HG02588 (cell line): ENCODE measurements at regions not wholly inside any gene's neighbourhood (a gene's known extent, or its start where the extent isn't known, plus 50 kb on each side); places are given as distances from the start of the nearest gene placed in this dataset.

Experiments
- ATAC-seq: cut with Tn5 transposase; IDR thresholded peaks from one replicate; pipeline ENCODE4 v1.9.1; 2021; ENCODE audit warnings: mild to moderate bottlenecking, moderate library complexity; ENCODE audit not compliant: unreplicated experiment

GRCh38 chr10:131808370-131808930 is 92.4 kb upstream of the PPP2R2D start:
- ATAC-seq, result no peak

GRCh38 chr10:131810036-131810804 is 90.6 kb upstream of the PPP2R2D start:
- no peak for ATAC-seq

GRCh38 chr10:131810805-131811629 is 89.8 kb upstream of the PPP2R2D start:
- ATAC-seq, result no peak

GRCh38 chr10:131811630-131812403 is 89.0 kb upstream of the PPP2R2D start:
- no peak for ATAC-seq

- no peak for ATAC-seq
Observed at GRCh38 chr10:131812736-131813604, 87.8 kb upstream of the PPP2R2D start.

GRCh38 chr10:131814567-131815265 is 86.1 kb upstream of the PPP2R2D start:
- no peak for ATAC-seq

GRCh38 chr10:131815266-131816156 is 85.3 kb upstream of the PPP2R2D start:
- no peak for ATAC-seq

GRCh38 chr10:131816157-131816775 is 84.5 kb upstream of the PPP2R2D start:
- no peak for ATAC-seq

GRCh38 chr10:131816941-131817700 is 83.7 kb upstream of the PPP2R2D start:
- ATAC-seq, result no peak

- ATAC-seq, result no peak
Observed at GRCh38 chr10:131817866-131818509, 82.8 kb upstream of the PPP2R2D start.

GRCh38 chr10:131818510-131819234 is 82.1 kb upstream of the PPP2R2D start:
- ATAC-seq, result no peak

- no peak for ATAC-seq
Observed at GRCh38 chr10:131819241-131820072, 81.4 kb upstream of the PPP2R2D start.

GRCh38 chr10:131820626-131821025 is 80.2 kb upstream of the PPP2R2D start:
- ATAC-seq, result no peak

GRCh38 chr10:131821378-131822012 is 79.3 kb upstream of the PPP2R2D start:
- ATAC-seq, result no peak
